ENCODE measurements at regions not wholly inside any gene's neighbourhood (a gene's known extent, or its start where the extent isn't known, plus 50 kb on each side); places are given as distances from the start of the nearest gene placed in this dataset.
A peak's percentile ranks its signal among the peaks of the same experiment; 100 is the strongest.

- TF ChIP-seq CTCF (IDR thresholded peaks at IDR 0.05; ENCODE audit: low read length, missing control alignments) = no peak
- no peak for DNase-seq (ENCODE audit: low read depth)
- H3K4me3 ChIP-seq (replicated peaks; ENCODE audit: low read depth, low read length) = no peak overlapping the region
Measured at GRCh38 chr1:36711480-36711879, 228.8 kb upstream of the CSF3R start.

- H3K4me3 ChIP-seq (replicated peaks; ENCODE audit: low read depth, low read length) = no peak overlapping the region
- no peak for DNase-seq (ENCODE audit: low read depth)
- TF ChIP-seq CTCF (IDR thresholded peaks at IDR 0.05; ENCODE audit: low read length, missing control alignments) = no peak
Measured at GRCh38 chr1:36710951-36711350, 228.2 kb upstream of the CSF3R start.

GRCh38 chr1:36709869-36710481 is 227.3 kb upstream of the CSF3R start:
- H3K4me3 ChIP-seq (replicated peaks; ENCODE audit: low read depth, low read length) = no peak overlapping the region
- no peak for TF ChIP-seq CTCF (IDR thresholded peaks at IDR 0.05; ENCODE audit: low read length, missing control alignments)
- no peak for DNase-seq (ENCODE audit: low read depth)

GRCh38 chr1:36708587-36708986 is 225.9 kb upstream of the CSF3R start:
- DNase-seq (ENCODE audit: low read depth) = no peak
- TF ChIP-seq CTCF (IDR thresholded peaks at IDR 0.05; ENCODE audit: low read length, missing control alignments) = no peak
- H3K4me3 ChIP-seq (replicated peaks; ENCODE audit: low read depth, low read length) = no peak overlapping the region

GRCh38 chr1:36707221-36707620 is 224.5 kb upstream of the CSF3R start:
- peak; percentile 6 for DNase-seq (ENCODE audit: low read depth)
- no peak overlapping the region for H3K4me3 ChIP-seq (replicated peaks; ENCODE audit: low read depth, low read length)
- TF ChIP-seq CTCF (IDR thresholded peaks at IDR 0.05; ENCODE audit: low read length, missing control alignments) = no peak

- DNase-seq (ENCODE audit: low read depth) = no peak
- no peak for TF ChIP-seq CTCF (IDR thresholded peaks at IDR 0.05; ENCODE audit: low read length, missing control alignments)
Measured at GRCh38 chr1:36706416-36706815, 223.7 kb upstream of the CSF3R start.

GRCh38 chr1:36705629-36706028 is 222.9 kb upstream of the CSF3R start:
- no peak for DNase-seq (ENCODE audit: low read depth)
- no peak for TF ChIP-seq CTCF (IDR thresholded peaks at IDR 0.05; ENCODE audit: low read length, missing control alignments)
- H3K4me3 ChIP-seq (replicated peaks; ENCODE audit: low read depth, low read length) = no peak overlapping the region

More at GRCh38 chr1:36706416-36706815, 223.7 kb upstream of the CSF3R start:
- H3K4me3 ChIP-seq (replicated peaks; ENCODE audit: low read depth, low read length) = no peak overlapping the region

Data from fibroblast of pulmonary artery (primary cell).